Inflammatory macrophage (primary cell): ENCODE measurements at regions not wholly inside any gene's neighbourhood (a gene's known extent, or its start where the extent isn't known, plus 50 kb on each side); places are given as distances from the start of the nearest gene placed in this dataset.

Experiments used
- DNase-seq, 2 donors: peaks; one replicate each; pipeline ENCODE4 v3.0.0-alpha.2; 2020 to 2022

DNA sequence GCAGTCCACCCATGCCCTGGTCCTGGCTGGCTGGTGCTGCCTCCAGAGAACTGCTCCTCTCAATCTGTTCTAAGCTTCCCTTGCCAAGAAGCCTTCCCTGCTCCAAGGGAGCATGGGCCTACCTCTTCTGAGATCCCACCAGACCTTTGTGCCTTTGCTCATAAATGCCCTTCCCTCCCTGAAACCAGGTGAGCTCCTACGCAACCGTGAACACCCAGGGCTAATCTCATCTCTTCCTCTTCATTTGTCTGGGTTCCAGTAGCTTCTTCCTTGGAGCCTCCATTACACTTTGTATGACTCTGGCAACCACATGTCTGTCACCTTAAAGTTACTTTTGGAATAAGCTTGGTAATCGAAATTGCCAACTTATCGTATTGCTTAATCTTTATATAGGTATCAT is 270.6 kb downstream of the PBX3 start:
- no peak for DNase-seq

DNA sequence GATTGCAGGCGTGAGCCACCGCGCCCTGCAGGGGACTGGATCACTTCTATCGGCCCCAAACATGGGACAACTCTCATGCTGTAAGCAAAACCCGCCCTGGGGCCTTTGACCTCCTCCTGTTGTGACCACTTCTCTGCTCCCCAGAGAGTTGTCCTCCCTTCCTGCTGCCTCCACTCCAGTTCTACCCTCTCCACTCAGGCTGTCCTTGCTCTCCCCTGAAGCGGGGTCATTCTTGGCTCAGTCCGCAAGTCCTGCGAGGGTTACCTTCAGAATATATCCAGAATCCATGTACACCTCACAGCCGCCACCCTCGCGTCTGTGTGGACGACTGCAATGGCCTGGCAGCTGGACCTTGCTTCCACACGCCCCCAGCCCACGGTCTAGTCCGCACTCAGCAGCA is 273.7 kb downstream of the PBX3 start:
- no peak for DNase-seq

DNA sequence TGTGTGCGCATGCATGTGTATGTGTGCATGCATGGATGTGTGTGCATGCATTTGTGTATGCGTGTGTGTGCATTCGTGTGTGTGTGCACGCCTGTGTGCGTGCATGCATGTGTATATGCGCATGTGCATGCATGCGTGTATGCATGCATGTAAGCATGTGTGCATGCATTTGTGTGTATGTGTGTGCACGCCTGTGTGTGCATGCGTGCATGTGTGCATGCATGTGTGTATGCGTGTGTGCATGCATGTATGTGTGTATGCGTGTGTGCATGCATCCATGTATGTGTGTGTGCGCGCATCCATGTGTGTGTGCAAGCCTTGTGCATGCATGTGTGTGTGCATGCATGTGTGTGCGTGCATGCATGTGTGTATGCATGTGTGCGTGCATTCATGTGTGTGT is 276.8 kb downstream of the PBX3 start:
- no peak for DNase-seq

DNA sequence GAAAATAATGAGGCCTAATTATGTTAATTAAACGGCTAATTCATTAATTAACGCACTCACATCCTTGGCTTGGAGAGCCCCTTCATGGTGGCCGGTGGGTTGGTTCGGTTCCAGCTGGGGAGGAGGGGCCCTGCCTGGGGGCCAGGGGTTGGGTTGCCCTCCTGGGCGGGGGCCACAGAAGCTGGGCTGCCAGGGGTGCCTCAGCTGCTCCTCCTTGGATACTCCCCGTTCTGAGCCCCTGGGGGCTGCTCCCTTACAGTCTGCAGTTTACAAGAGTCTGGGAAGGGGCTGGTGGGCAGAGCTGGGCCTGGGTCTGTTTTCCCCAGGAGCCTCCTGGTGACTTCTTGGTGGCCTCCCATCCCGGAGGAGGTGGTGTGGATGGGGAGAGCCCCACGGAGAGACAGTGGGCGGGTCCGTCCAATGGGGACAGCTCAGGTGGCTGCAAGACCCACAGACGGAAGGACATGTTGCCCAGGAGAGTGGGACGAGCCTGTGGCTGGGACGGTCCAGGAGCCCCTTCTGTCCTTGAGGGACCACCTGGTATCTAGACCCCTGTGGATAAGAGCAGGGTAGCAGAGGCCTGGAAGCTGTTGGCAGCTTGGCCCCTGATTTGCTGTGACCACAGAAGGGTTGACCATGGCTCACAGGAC is 277.5 kb downstream of the PBX3 start:
- no peak for DNase-seq

DNA sequence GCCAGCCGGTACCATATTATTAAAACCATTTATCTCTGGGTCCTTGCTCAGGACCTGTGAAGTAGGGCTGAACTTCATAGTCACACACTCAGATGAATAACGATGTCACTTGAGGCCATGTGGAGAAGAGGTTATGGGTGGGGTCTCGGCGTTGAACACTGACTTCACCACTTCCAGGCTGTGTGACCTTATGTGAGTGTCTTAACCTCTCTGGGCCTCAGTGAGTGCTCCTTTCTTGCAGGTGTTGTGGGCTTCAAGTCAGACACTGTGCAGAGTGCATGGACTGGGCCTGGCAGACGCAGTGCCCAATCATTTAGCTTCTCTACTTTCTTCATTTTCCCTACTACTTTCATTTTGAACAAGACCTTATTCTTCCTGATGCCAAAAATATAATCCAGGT is 278.8 kb downstream of the PBX3 start:
- no peak for DNase-seq

DNA sequence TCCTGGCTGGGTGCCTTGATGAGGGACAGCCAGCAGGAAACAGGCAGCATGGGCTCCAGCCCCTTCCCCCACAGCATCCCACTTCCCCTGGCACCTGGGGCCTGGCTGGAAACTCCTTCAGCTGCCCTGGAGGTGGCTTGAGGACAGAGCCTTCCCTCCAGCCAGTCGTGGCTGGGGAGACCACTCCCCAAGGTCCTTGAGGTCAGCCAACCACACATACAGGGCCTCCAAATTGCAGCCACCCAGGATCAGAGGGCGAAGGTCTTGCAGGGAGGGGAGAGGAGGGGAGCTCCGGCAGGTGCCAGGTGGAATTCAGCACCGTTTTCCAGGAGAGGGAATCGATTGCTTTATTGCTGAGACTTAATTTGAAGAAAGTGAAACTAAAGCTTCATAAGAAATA is 280.4 kb downstream of the PBX3 start:
- DNase-seq = no peak

DNA sequence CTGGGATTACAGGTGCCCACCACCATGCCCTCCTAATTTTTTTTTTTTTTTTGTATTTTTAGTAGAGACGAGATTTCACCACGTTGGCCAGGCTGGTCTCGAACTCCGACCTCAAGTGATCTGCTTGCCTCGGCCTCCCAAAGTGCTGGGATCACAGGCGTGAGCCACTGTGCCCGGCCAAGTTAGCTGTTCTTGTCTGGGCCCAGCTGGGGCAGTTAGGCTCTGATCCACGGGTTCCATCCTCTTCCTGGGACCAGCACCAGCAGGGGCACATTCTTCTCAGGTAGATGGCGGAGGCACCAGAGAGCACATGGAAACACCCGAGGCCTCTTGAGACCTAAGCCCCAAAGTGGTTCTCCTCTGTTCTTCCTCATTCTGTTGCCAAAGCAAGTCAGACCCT is 281.6 kb downstream of the PBX3 start:
- DNase-seq = no peak

DNA sequence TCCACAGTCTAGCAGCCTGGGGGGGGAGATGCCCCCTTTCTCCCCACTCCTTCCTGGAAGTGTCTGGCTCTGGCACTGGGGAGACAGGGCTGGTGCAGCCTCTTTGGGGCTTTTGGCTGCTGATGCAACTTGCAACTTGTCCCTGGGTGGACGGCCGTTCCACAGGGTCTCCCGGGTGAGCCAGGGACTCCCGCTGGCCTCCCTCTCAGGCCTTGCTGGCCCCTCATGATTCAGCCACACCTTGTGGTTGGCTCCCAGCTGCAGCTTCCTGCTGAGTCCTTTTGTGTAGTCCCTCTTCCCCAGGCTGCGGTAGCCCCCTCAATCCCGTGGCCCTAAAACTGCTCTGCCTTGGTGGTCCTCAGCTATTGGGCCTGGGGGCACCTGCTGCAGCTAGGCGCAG is 283.5 kb downstream of the PBX3 start:
- no peak for DNase-seq

DNA sequence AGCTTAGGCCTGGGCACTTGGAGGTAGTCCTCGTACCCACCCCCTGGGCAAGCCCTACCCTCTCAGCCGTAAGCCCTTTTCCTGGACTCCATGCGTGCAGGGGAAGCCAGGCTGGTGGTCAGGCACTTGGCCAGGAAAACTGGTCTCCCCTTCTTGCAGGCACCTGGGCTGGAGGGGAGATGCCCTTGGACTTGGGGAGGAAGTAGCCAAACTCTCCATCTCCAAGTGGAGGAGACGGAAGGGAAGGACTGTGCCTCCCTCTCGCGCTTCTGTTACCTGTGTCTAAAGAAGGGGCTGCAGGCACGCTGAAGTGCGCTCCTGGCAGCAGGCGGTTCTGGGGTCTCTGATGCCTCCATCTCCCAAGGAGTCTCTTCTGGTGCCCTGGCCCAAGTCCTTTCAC is 283.9 kb downstream of the PBX3 start:
- DNase-seq = no peak

DNA sequence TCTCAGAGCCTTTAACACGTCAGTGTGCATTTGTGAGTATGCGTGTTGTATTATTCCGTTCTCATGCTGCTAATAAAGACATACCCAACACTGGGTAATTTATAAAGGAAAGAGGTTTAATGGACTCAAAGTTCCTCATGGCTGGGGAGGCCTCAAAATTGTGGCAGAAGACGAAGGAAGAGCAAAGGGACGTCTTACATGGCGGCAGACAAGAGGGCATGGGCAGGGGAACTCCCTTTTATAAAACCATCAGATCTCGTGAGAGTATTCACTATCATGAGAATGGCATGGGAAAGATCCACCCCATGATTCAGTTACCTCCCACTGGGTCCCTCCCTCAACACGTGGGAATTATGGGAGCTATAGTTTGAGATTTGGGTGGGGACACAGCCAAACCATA is 285.0 kb downstream of the PBX3 start:
- DNase-seq = no peak

DNA sequence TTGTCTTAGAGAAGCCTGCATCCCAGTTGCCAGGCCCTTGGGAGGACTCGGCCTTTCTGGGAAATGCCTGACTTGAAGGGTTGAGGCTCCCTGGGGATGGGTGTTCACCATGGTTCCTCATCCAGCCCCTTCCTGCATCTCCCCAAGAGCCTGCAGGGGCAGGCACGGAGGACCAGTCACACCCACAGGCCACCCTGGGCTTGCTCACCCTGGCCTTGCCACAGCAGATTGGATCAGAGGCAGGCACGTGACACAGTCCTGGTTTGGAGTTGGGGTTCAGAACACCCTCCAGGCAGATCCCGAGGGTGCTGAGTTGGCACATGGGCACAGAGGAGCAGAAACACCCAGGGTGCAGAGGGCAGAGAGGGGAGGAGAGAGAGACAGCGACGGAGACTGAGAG is 286.1 kb downstream of the PBX3 start:
- DNase-seq = no peak

DNA sequence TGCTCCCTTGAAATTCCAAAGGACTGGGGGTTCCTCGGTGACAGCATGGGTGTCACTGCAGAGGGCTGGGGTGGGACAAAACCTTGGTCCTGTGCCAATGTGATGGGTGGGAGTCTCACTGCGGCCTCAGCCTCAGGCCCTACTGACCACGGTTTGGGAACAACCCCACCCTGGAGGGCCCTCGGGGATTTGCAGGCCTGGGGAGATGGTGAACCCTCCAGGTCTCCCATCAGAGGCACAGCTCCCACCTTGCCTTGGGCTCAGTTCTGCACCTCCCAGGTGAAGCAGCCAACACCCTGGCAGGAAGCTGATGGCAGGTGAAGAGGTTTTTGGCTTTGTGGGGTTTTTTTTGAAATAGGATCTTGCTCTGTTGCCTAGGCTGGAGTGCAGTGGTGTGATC is 286.8 kb downstream of the PBX3 start:
- DNase-seq = no peak

DNA sequence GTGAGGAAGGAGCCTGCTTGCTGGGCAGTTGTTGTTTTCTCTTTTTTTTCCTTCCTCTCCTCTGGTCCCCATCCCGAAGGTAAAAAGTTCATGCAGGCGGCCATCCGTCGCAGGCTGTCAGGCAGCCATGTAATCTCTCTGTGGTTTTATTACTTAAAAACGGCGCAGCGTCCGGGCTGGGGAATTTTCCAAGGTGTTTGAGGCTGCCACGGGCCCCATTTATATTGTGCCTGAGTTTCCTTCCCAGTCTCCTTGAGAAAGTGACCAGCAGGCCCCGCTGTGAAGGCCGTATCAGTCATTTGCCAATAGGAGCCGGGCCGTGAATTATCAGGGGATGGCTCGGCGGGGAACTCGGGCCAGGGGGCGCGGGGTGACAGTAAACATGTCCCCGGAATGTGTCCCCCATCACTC is 289.7 kb downstream of the PBX3 start:
- DNase-seq = no peak

DNA sequence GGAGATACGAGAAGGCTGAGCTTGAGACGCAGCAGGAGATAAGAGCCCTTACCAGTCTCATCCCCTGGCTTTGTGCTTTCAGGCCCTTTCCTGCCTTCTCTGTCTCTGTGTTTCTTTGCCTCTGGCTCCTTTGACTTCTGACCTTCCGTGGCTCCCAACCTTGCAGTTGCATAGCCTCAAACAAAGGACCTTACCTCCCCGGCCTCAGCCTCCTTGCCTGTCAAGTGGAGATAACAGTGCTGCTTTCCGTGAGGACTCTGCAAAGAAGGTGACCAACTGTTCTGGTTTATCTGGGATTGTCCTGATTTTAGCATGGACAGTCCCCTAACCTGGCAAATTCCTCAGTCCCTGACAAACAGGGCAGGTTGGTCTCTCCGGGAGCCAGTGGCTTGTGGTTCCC is 287.8 kb upstream of the MVB12B start:
- DNase-seq = no peak

DNA sequence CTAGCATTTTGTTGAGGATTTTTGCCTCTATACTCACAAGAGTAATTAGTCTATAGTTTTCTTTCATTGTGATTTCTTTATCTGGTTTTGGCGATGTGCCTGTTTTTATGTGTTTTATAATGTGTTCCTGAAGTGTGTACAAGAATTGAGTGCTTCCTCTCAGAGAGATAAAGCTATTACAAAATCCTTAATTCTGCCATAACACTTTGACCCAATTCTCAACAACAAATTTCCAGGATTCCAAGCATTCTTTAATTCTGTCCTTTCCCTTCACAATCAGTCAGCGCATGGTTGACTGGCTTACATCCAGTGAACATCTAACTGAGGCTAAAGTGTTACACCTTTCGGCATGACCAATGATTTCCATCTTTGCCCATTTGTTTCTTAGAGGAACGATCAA is 282.9 kb upstream of the MVB12B start:
- DNase-seq = no peak

DNA sequence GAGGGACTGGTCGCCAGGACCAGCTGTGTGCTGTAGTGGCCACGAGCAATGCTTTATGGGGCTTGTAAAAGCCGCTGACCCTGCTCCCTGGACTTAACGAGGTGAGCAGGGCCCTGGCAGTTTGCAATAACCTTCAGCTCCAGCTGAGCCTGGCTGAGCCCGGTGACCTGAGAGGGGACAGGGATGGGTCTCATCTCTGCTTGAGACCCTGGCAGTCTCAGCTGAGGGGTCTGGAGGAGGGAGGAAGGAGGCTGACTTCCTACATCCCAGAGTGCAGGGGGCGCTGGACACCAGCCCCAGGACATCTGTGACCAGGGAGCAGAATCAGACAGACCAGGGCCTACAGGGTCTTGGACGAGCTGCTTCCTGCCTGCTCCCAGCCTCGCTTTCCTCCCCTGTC is 277.5 kb upstream of the MVB12B start:
- DNase-seq = no peak

DNA sequence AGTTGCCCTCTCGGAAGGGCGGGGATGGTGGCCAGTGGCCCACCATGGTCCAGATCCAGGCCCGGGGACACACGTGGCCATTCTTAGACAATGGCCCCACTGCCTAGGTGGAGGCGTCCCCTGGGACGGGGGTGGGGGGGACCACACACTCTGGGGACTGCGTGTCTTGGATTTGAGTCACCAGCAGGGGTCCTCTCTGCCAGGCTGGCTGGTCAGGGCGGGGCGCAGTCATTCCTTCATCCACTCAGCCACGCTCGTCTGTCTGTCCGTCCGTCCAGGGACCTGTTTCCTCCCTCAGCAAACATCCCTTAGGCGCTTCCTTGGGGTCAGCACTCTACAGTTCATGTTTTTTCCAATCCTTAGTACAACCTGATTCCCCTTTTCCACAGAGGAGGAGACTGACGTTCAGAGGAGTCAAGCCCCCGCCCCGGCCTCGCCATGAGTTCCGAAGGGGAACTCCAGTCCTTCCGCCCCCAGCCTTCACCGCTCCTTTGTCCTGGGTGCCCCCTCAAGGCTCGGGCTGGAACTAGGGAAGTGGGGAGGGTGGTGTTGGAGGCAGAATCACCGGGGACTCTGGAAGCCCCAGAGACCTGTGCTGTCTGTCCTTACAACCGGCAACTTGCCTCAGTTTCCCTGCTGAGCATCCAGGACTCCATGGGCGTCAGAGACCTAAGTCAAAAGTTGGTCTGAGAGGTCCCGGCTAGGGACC is 276.6 kb upstream of the MVB12B start:
- DNase-seq = no peak

DNA sequence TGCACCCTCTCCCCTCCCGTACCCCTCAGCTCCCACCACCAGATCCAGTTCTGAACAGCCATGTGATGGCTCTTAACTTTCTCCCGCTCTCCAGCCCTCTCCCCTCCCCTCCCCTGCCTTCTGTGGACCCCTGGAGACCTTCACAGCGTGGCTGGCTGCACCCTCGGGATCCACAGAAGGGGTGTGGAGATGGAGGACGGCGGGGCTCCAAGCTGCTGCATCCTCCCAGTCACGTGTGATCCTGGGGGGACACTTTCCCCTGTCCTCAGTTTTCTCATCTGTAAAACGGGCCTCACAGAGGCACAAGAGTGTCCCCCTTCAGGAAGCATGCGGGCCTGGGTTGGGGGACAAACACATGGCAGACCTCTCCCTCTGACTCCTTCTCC is 276.0 kb upstream of the MVB12B start:
- no peak for DNase-seq

DNA sequence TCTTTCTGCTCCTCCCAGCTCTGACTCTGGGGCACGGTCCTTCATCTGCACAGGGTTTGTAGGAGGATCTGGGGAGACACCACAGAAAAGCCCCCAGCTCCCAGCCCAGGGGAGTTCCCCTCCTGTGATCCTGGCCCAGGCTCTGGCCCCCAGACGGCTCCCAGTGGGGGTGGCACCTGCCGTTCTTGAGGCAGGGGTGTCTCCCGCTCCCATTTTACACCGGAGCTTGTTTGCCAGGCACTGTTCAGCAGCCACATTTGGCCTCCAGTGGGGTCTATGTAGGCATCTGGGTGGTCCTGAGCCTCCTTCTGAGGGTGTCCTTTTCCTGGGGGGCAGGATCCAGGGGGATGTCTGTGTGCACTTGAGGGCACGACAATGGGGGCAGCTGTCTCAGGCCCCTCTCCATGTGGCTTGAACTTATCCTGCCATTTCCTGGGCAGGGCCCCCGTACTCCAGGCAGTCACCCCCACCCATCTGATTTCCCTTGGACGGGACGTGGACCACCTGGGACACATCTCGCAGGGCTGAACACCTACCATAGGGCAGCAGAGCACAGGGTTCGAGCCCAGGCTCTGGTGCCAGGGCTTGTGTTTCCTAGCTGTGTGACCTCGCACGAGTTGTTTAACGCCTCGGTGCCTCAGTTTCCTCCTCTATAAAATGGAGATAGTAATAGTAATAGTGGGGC is 275.0 kb upstream of the MVB12B start:
- no peak for DNase-seq

DNA sequence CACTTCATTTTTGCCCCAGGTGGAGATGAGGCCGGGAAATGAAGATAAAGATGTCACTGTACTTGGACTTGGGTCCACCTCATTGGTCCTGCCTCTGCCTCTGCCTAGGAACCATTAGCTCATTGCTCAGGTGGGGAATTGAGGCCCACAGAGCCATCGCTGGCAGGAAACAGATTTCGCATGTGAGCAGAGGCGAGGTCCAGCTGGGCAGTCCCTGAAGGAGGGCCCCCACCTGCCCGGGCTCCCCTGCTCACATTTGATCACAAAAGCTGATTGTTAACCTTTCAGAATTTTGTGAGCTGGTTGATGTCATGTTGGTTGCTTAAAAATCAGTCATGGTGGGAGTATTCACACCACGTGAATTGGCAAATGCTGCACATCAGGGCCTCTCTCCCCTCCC is 273.8 kb upstream of the MVB12B start:
- DNase-seq = no peak

DNA sequence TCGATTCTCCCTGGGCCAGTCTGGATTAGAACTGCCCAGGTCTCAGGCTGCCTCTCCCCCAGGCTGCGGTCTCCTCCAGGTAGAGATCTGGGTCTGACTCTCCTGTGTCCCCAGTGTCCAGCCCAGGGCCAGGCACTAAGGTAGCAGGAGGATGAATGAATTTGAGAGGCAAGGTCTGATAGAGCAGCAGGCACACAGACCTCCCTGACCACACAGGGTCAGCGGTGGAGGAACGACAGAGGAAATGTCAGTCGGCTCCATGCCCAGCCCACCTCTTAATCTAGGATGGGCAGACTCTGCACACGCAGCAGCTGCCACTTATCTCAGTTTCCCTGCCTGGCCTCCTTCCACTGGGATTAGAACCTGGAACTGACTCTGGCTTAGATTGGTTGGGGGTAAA is 272.7 kb upstream of the MVB12B start:
- DNase-seq = no peak

DNA sequence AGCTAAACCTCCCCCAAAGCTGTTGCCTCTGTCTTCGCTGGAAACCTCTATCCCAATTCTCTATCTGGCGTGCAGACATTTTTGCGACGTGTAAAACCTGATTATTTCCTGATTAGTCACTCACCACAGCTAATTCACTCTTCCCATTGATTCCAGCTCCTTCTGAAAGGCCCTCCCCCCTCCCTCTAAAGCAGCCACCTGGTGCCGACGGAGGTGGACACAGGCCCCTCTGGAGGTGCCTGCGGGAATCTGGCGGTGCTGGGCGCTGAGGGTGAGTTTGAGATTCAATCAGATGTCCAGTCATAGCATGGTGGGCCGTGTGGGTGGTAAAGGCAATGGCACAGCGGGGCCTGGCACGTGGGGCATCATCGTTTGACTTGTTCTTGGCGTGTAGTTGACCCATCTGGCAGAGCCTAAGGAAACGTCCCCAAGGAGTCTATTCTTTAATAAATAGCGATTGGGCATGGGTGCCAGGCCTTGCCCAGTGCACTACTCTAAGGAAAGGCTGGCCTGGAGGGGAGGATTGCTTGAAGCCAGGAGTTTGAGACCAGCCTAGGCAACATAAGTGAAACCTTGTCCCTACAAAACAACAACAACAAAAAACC is 271.1 kb upstream of the MVB12B start:
- DNase-seq = no peak

DNA sequence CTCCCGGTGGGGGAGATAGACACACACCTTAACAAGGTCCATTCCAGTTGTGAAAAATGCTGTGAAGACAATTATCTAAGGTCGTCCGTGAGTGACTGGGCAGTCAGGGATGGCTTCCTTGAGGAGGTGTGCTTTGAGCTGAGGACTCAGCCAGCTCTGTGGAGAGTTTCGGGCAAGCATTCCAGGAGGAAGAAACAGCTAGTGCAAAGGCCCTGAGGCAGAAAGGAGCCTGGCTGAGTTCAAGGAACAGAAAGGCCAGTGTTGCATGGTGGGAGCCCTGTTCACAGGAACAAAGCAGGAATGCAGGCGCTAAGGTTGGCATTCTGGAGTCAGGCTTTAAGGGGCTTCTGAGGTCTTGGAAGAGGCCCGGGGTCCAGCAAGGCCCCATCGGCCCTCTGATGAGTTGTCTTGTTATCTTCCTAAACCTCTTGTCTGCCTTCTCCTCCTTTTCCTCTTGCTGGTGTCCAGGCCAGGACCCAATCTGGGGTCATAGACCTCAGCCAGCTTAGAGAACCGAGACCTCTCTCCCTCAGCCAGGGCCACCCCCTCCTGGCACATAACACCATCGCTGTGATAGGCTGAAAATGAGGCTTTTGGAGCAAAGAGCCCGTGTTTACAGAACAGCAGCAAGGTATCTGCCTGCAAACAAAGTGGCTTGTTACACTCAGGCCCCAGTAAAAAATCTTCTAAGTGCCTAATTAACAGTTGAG is 270.2 kb upstream of the MVB12B start:
- DNase-seq = no peak
